Activated naive CD8-positive, alpha-beta T cell treated with anti-CD3 and anti-CD28 coated beads, Interleukin-2, amount 50 U/mL, for 24 hours (primary cell): ENCODE measurements at regions not wholly inside any gene's neighbourhood (a gene's known extent, or its start where the extent isn't known, plus 50 kb on each side); places are given as distances from the start of the nearest gene placed in this dataset.
A peak's percentile ranks its signal among the peaks of the same experiment; 100 is the strongest.
"Not testable (repeated sequence)": the region's sequence is repeated elsewhere in the genome, so short reads cannot be mapped to it uniquely, and the experiment has no call there.

Experiments
- ATAC-seq: fragments of 150-1000 bp; cut with Tn5 transposase; one replicate; pipeline ENCODE4 v1.10.0; 2021
- DNase-seq: peaks from one replicate; pipeline ENCODE4 v3.0.0; 2021
- H3K27ac Mint-ChIP-seq: one replicate; pipeline ENCODE4 v1.8.0; 2021; ENCODE audit warnings: mild to moderate bottlenecking, mixed read lengths
- H3K27me3 Mint-ChIP-seq: one replicate; pipeline ENCODE4 v1.8.0; 2021; ENCODE audit warnings: mixed read lengths
- H3K36me3 Mint-ChIP-seq: one replicate; pipeline ENCODE4 v1.8.0; 2021; ENCODE audit warnings: low read depth, mixed read lengths
- H3K4me1 Mint-ChIP-seq: one replicate; pipeline ENCODE4 v1.8.0; 2021; ENCODE audit warnings: mixed read lengths
- H3K4me3 Mint-ChIP-seq: one replicate; pipeline ENCODE4 v1.8.0; 2021; ENCODE audit warnings: mild to moderate bottlenecking, moderate library complexity, mixed read lengths
- H3K9me3 Mint-ChIP-seq: one replicate; pipeline ENCODE4 v1.8.0; 2021; ENCODE audit warnings: mixed read lengths

- no peaks in the 10 kb centered on the region for H3K36me3 Mint-ChIP-seq
- H3K27me3 Mint-ChIP-seq = no peaks in the 10 kb centered on the region
- ATAC-seq (no peak), DNase-seq (no peak)
- no peaks in the 10 kb centered on the region for H3K4me1 Mint-ChIP-seq
- H3K4me3 Mint-ChIP-seq = no peak overlapping the region
- no peak overlapping the region for H3K27ac Mint-ChIP-seq
- H3K9me3 Mint-ChIP-seq = no peaks in the 10 kb centered on the region
Measured at GRCh38 chr7:111676167-111676566, 113.9 kb upstream of the IMMP2L start.

- DNase-seq (no peak), ATAC-seq (no peak)
- H3K36me3 Mint-ChIP-seq = no peaks in the 10 kb centered on the region
- H3K4me1 Mint-ChIP-seq = no peaks in the 10 kb centered on the region
- H3K27ac Mint-ChIP-seq = no peak overlapping the region
- H3K9me3 Mint-ChIP-seq = no peaks in the 10 kb centered on the region
- H3K4me3 Mint-ChIP-seq = no peak overlapping the region
- H3K27me3 Mint-ChIP-seq = no peaks in the 10 kb centered on the region
Measured at GRCh38 chr7:111672901-111673300, 110.6 kb upstream of the IMMP2L start.

- ATAC-seq (no peak), DNase-seq (no peak)
- H3K4me3 Mint-ChIP-seq = no peak overlapping the region
- no peaks in the 10 kb centered on the region for H3K36me3 Mint-ChIP-seq
- H3K4me1 Mint-ChIP-seq = no peaks in the 10 kb centered on the region
- H3K27ac Mint-ChIP-seq = no peak overlapping the region
- H3K9me3 Mint-ChIP-seq = no peaks in the 10 kb centered on the region
- H3K27me3 Mint-ChIP-seq = no peaks in the 10 kb centered on the region
Measured at GRCh38 chr7:111671927-111672326, 109.6 kb upstream of the IMMP2L start.

GRCh38 chr7:111668711-111669110 lies 106.4 kb upstream of the IMMP2L start:
- no peak overlapping the region for H3K4me3 Mint-ChIP-seq
- H3K27ac Mint-ChIP-seq = no peak overlapping the region
- DNase-seq (no peak), ATAC-seq (no peak)
- H3K4me1 Mint-ChIP-seq = no peaks in the 10 kb centered on the region
- no peaks in the 10 kb centered on the region for H3K36me3 Mint-ChIP-seq
- peaks cover 3% of the 10 kb centered on the region for H3K27me3 Mint-ChIP-seq
- H3K9me3 Mint-ChIP-seq = no peaks in the 10 kb centered on the region

GRCh38 chr7:111667488-111667887 lies 105.2 kb upstream of the IMMP2L start:
- Mint-ChIP-seq H3K4me3 (no peak overlapping the region), H3K9me3 (no peaks in the 10 kb centered on the region), H3K27me3 (peaks cover 3% of the 10 kb centered on the region), H3K4me1 (no peaks in the 10 kb centered on the region), H3K27ac (no peak overlapping the region), H3K36me3 (no peaks in the 10 kb centered on the region)
- ATAC-seq (no peak), DNase-seq (no peak)

- Mint-ChIP-seq H3K4me1 (no peaks in the 10 kb centered on the region), H3K27ac (no peak overlapping the region), H3K4me3 (no peak overlapping the region), H3K9me3 (peaks cover 5% of the 10 kb centered on the region), H3K36me3 (no peaks in the 10 kb centered on the region), H3K27me3 (peaks cover 7% of the 10 kb centered on the region)
- DNase-seq (no peak), ATAC-seq (no peak)
Measured at GRCh38 chr7:111666260-111666659, 104.0 kb upstream of the IMMP2L start.

- H3K27me3 Mint-ChIP-seq = peaks cover 7% of the 10 kb centered on the region
- ATAC-seq = no peak
- H3K4me1 Mint-ChIP-seq = no peaks in the 10 kb centered on the region
- no peak overlapping the region for H3K27ac Mint-ChIP-seq
- DNase-seq = no peak
- peaks cover 5% of the 10 kb centered on the region for H3K9me3 Mint-ChIP-seq
- no peaks in the 10 kb centered on the region for H3K36me3 Mint-ChIP-seq
- H3K4me3 Mint-ChIP-seq = no peak overlapping the region
Measured at GRCh38 chr7:111663771-111664170, 101.5 kb upstream of the IMMP2L start.

GRCh38 chr7:111662386-111662785 lies 100.1 kb upstream of the IMMP2L start:
- DNase-seq (no peak), ATAC-seq (no peak)
- H3K9me3 Mint-ChIP-seq = peaks cover 5% of the 10 kb centered on the region
- H3K36me3 Mint-ChIP-seq = no peaks in the 10 kb centered on the region
- H3K27ac Mint-ChIP-seq = no peak overlapping the region
- peaks cover 7% of the 10 kb centered on the region for H3K27me3 Mint-ChIP-seq
- no peak overlapping the region for H3K4me3 Mint-ChIP-seq
- no peaks in the 10 kb centered on the region for H3K4me1 Mint-ChIP-seq

- no peaks in the 10 kb centered on the region for H3K36me3 Mint-ChIP-seq
- ATAC-seq (no peak), DNase-seq (no peak)
- H3K4me3 Mint-ChIP-seq = no peak overlapping the region
- peaks cover 5% of the 10 kb centered on the region for H3K9me3 Mint-ChIP-seq
- no peak overlapping the region for H3K27ac Mint-ChIP-seq
- peaks cover 7% of the 10 kb centered on the region for H3K27me3 Mint-ChIP-seq
- no peaks in the 10 kb centered on the region for H3K4me1 Mint-ChIP-seq
Measured at GRCh38 chr7:111660478-111660877, 98.2 kb upstream of the IMMP2L start.

GRCh38 chr7:111658546-111658945 lies 96.3 kb upstream of the IMMP2L start:
- no peak overlapping the region for H3K4me3 Mint-ChIP-seq
- no peaks in the 10 kb centered on the region for H3K4me1 Mint-ChIP-seq
- ATAC-seq (no peak), DNase-seq (no peak)
- peaks cover 5% of the 10 kb centered on the region for H3K27me3 Mint-ChIP-seq
- no peak overlapping the region for H3K27ac Mint-ChIP-seq
- H3K36me3 Mint-ChIP-seq = no peaks in the 10 kb centered on the region
- peaks cover 5% of the 10 kb centered on the region for H3K9me3 Mint-ChIP-seq

GRCh38 chr7:111657018-111657417 lies 94.7 kb upstream of the IMMP2L start:
- no peak overlapping the region for H3K27ac Mint-ChIP-seq
- H3K4me1 Mint-ChIP-seq = no peaks in the 10 kb centered on the region
- no peak overlapping the region for H3K4me3 Mint-ChIP-seq
- ATAC-seq (no peak), DNase-seq (no peak)
- no peaks in the 10 kb centered on the region for H3K36me3 Mint-ChIP-seq
- H3K27me3 Mint-ChIP-seq = peaks cover 9% of the 10 kb centered on the region
- peaks cover 11% of the 10 kb centered on the region for H3K9me3 Mint-ChIP-seq

- no peak for ATAC-seq
- Mint-ChIP-seq H3K4me3 (no peak overlapping the region), H3K27ac (no peak overlapping the region), H3K36me3 (no peaks in the 10 kb centered on the region), H3K27me3 (peaks cover 4% of the 10 kb centered on the region), H3K9me3 (peaks cover 6% of the 10 kb centered on the region), H3K4me1 (no peaks in the 10 kb centered on the region)
- DNase-seq = no peak
Measured at GRCh38 chr7:111654343-111654742, 92.1 kb upstream of the IMMP2L start.

- Mint-ChIP-seq H3K36me3 (no peaks in the 10 kb centered on the region), H3K4me1 (no peaks in the 10 kb centered on the region), H3K4me3 (no peak overlapping the region), H3K27ac (no peak overlapping the region), H3K27me3 (peaks cover 4% of the 10 kb centered on the region), H3K9me3 (peaks cover 6% of the 10 kb centered on the region)
- DNase-seq (no peak), ATAC-seq (no peak)
Measured at GRCh38 chr7:111653846-111654245, 91.6 kb upstream of the IMMP2L start.

- ATAC-seq (no peak), DNase-seq (no peak)
- Mint-ChIP-seq H3K9me3 (peaks cover 6% of the 10 kb centered on the region), H3K4me3 (no peak overlapping the region), H3K36me3 (no peaks in the 10 kb centered on the region), H3K27me3 (peaks cover 7% of the 10 kb centered on the region), H3K4me1 (no peaks in the 10 kb centered on the region), H3K27ac (no peak overlapping the region)
Measured at GRCh38 chr7:111650456-111650999, 88.2 kb upstream of the IMMP2L start.

- no peaks in the 10 kb centered on the region for H3K4me1 Mint-ChIP-seq
- ATAC-seq (no peak), DNase-seq (no peak)
- no peak overlapping the region for H3K4me3 Mint-ChIP-seq
- H3K36me3 Mint-ChIP-seq = no peaks in the 10 kb centered on the region
- H3K27ac Mint-ChIP-seq = no peak overlapping the region
- peaks cover 5% of the 10 kb centered on the region for H3K9me3 Mint-ChIP-seq
- H3K27me3 Mint-ChIP-seq = peaks cover 3% of the 10 kb centered on the region
Measured at GRCh38 chr7:111647881-111648280, 85.6 kb upstream of the IMMP2L start.

- H3K4me1 Mint-ChIP-seq, ATAC-seq, H3K27me3 Mint-ChIP-seq, H3K9me3 Mint-ChIP-seq, H3K36me3 Mint-ChIP-seq, H3K27ac Mint-ChIP-seq, H3K4me3 Mint-ChIP-seq: not testable (repeated sequence)
- peak; percentile 2 for DNase-seq
Measured at GRCh38 chr7:111644595-111644994, 82.3 kb upstream of the IMMP2L start.
